ENCODE measurements at regions not wholly inside any gene's neighbourhood (a gene's known extent, or its start where the extent isn't known, plus 50 kb on each side); places are given as distances from the start of the nearest gene placed in this dataset.

DNA sequence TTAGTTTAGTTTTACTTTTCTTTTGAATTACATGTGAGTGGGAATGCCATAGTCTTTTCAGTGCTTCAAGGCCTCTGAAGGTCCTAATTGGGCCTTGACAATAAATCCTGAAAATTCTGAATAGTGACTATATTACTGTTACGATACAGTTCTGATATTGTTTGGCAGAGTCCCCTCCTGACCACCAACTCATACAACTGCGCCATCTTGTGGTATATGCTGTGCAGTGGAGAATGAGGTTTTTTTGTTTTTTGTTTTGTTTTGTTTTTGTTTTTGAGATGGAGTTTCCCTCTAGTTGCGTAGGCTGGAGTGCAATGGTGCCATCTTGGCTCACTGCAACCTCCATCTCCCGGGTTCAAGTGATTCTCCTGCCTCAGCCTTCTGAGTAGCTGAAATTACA is 56.6 kb upstream of the CHRDL1 start:
- TF ChIP-seq, protein P1, sequence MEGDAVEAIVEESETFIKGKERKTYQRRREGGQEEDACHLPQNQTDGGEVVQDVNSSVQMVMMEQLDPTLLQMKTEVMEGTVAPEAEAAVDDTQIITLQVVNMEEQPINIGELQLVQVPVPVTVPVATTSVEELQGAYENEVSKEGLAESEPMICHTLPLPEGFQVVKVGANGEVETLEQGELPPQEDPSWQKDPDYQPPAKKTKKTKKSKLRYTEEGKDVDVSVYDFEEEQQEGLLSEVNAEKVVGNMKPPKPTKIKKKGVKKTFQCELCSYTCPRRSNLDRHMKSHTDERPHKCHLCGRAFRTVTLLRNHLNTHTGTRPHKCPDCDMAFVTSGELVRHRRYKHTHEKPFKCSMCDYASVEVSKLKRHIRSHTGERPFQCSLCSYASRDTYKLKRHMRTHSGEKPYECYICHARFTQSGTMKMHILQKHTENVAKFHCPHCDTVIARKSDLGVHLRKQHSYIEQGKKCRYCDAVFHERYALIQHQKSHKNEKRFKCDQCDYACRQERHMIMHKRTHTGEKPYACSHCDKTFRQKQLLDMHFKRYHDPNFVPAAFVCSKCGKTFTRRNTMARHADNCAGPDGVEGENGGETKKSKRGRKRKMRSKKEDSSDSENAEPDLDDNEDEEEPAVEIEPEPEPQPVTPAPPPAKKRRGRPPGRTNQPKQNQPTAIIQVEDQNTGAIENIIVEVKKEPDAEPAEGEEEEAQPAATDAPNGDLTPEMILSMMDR (IDR thresholded peaks at IDR 0.05): peak; percentile 44 to 58 (median 49)
- TF ChIP-seq POLR2A (IDR thresholded peaks at IDR 0.05): no peak

Measured in right lobe of liver (tissue), 4 donors.